Keratinocyte (primary cell): ENCODE measurements at regions not wholly inside any gene's neighbourhood (a gene's known extent, or its start where the extent isn't known, plus 50 kb on each side); places are given as distances from the start of the nearest gene placed in this dataset.

Experiments used
- DNase-seq: peaks from one replicate; pipeline ENCODE4 v3.0.0-alpha.2; 2011; ENCODE audit warnings: low read depth, missing footprints, low spot score
- FAIRE-seq: peaks from 2 replicates; lab custom pipeline; 2011; peaks lifted over from hg19 to GRCh38; lab: Jason Lieb, UNC
- H2AFZ ChIP-seq: 2 replicates; pipeline ENCODE4 v1.6.0; 2012; ENCODE audit warnings: low read length, control low read depth, inconsistent platforms; ENCODE audit not compliant: control insufficient read depth
- H3K27ac ChIP-seq: 2 replicates; pipeline ENCODE4 v1.5.1; 2011; ENCODE audit warnings: low read length; ENCODE audit not compliant: control insufficient read depth, insufficient read depth
- H3K27me3 ChIP-seq: 3 replicates; pipeline ENCODE4 v1.6.0; 2011; ENCODE audit warnings: low read length; ENCODE audit not compliant: control insufficient read depth, insufficient read depth; ENCODE audit errors: extremely low read depth
- H3K36me3 ChIP-seq, 2 experiments: 2 replicates in 1 of 2; 3 replicates in 1 of 2; pipeline ENCODE4 v1.5.1; 2011; ENCODE audit warnings: low read length in 2 of 2, mild to moderate bottlenecking in 1 of 2; ENCODE audit not compliant: control insufficient read depth in 2 of 2, insufficient read depth in 2 of 2; ENCODE audit errors: extremely low read depth in 1 of 2
- H3K4me1 ChIP-seq: 3 replicates; pipeline ENCODE4 v1.5.1; 2011; ENCODE audit warnings: low read length; ENCODE audit not compliant: control insufficient read depth, insufficient read depth; ENCODE audit errors: extremely low read depth
- H3K4me2 ChIP-seq: 3 replicates; pipeline ENCODE4 v1.6.0; 2011; ENCODE audit warnings: low read depth, low read length; ENCODE audit not compliant: control insufficient read depth, insufficient read depth; ENCODE audit errors: extremely low read depth
- H3K4me3 ChIP-seq, 3 experiments: fragments of 200-600 bp in 1 of 3; sonication (generic) in 1 of 3; 2 replicates in 2 of 3; 3 replicates in 1 of 3; pipeline ENCODE4 v1.5.1; 2011 to 2016; ENCODE audit warnings: low read length in 3 of 3, mild to moderate bottlenecking in 3 of 3, control low read depth in 2 of 3, inconsistent platforms in 1 of 3, low read depth in 1 of 3, mixed read lengths in 1 of 3, mixed run types in 1 of 3, moderate library complexity in 1 of 3; ENCODE audit not compliant: control insufficient read depth in 2 of 3, insufficient read depth in 2 of 3; ENCODE audit errors: extremely low read depth in 1 of 3
- H3K79me2 ChIP-seq: 2 replicates; pipeline ENCODE4 v1.6.0; 2012; ENCODE audit warnings: low read length; ENCODE audit not compliant: control insufficient read depth, insufficient read depth
- H3K9ac ChIP-seq: 3 replicates; pipeline ENCODE4 v1.6.0; 2011; ENCODE audit warnings: low read length; ENCODE audit not compliant: control insufficient read depth, insufficient read depth; ENCODE audit errors: extremely low read depth
- H3K9me1 ChIP-seq: 3 replicates; pipeline ENCODE4 v1.6.0; 2011; ENCODE audit warnings: low read length; ENCODE audit not compliant: control insufficient read depth, insufficient read depth; ENCODE audit errors: extremely low read depth
- H3K9me3 ChIP-seq: 2 replicates; pipeline ENCODE4 v1.5.1; 2012; ENCODE audit warnings: low read depth, low read length; ENCODE audit not compliant: control insufficient read depth
- H4K20me1 ChIP-seq: 3 replicates; pipeline ENCODE4 v1.6.0; 2011; ENCODE audit warnings: low read length; ENCODE audit not compliant: control insufficient read depth, insufficient read depth; ENCODE audit errors: extremely low read depth
- EZH2 ChIP-seq: IDR thresholded peaks from one replicate; pipeline ENCODE4 v1.6.1; 2012; ENCODE audit warnings: inconsistent platforms, mild to moderate bottlenecking, low read length, moderate library complexity
- dilution Hi-C: fragments of 300-500 bp; cut with MboI; formaldehyde crosslinking; loops from one replicate; pipeline ENCODE4 v1.7.0; 2020; ENCODE audit warnings: low sequenced_read_pairs; ENCODE audit not compliant: extremely low pct_ligation_motif_present
- TF ChIP-seq, protein P1 (sequence below), 3 experiments: IDR thresholded peaks in 1 of 3; conservative IDR thresholded peaks in 1 of 3; optimal IDR thresholded peaks in 1 of 3; 2 replicates in 2 of 3; 3 replicates in 1 of 3; pipeline versions ENCODE3 to v1.5.1; 2011; ENCODE audit warnings: low read length in 3 of 3, mild to moderate bottlenecking in 3 of 3, moderate library complexity in 2 of 3, control low read depth in 1 of 3, inconsistent platforms in 1 of 3; ENCODE audit not compliant: insufficient read depth in 2 of 3; ENCODE audit errors: extremely low read depth in 1 of 3

DNA sequence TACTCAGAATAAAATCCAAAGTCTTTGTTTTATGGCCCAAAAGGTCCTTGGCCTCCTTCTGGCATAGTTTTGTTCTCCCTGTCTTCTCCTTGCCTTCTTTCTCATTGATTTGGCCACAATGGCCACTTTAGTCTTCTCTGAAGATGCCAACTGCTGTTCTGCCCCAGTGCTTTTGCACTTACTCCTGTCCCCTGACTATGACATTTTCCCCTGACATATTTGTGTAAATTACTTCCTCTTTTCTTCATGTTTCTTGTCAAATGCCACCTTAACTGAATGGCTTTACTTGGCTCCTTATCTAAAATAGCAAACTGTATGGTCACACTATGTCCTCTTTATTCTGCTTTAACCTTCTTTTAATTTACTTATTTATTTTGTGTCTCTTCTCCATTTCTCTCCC is 484.7 kb upstream of the ARRDC3 start:
- Histone ChIP-seq H3K9ac (no peak overlapping the region), H3K27me3 (no peaks in the 10 kb centered on the region), H3K79me2 (no peaks in the 10 kb centered on the region), H3K36me3 (no peaks in the 10 kb centered on the region), H3K4me1 (no peaks in the 10 kb centered on the region), H4K20me1 (no peaks in the 10 kb centered on the region), H2AFZ (no peak overlapping the region), H3K4me2 (no peak overlapping the region), H3K4me3 (no peak overlapping the region), H3K27ac (no peak overlapping the region), H3K9me3 (no peaks in the 10 kb centered on the region), H3K9me1 (no peaks in the 10 kb centered on the region)
- no peak for DNase-seq
- TF ChIP-seq, protein P1, sequence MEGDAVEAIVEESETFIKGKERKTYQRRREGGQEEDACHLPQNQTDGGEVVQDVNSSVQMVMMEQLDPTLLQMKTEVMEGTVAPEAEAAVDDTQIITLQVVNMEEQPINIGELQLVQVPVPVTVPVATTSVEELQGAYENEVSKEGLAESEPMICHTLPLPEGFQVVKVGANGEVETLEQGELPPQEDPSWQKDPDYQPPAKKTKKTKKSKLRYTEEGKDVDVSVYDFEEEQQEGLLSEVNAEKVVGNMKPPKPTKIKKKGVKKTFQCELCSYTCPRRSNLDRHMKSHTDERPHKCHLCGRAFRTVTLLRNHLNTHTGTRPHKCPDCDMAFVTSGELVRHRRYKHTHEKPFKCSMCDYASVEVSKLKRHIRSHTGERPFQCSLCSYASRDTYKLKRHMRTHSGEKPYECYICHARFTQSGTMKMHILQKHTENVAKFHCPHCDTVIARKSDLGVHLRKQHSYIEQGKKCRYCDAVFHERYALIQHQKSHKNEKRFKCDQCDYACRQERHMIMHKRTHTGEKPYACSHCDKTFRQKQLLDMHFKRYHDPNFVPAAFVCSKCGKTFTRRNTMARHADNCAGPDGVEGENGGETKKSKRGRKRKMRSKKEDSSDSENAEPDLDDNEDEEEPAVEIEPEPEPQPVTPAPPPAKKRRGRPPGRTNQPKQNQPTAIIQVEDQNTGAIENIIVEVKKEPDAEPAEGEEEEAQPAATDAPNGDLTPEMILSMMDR (optimal IDR thresholded peaks at IDR 0.05 in 1 of 3, IDR thresholded peaks at IDR 0.05 in 1 of 3, conservative IDR thresholded peaks at IDR 0.05 in 1 of 3; ENCODE audit: extremely low read depth in 1 of 3, insufficient read depth in 2 of 3, low read length in 3 of 3) = no peak
- TF ChIP-seq EZH2 = no peak
- no peak for FAIRE-seq
- dilution Hi-C loops = no loop called here

DNA sequence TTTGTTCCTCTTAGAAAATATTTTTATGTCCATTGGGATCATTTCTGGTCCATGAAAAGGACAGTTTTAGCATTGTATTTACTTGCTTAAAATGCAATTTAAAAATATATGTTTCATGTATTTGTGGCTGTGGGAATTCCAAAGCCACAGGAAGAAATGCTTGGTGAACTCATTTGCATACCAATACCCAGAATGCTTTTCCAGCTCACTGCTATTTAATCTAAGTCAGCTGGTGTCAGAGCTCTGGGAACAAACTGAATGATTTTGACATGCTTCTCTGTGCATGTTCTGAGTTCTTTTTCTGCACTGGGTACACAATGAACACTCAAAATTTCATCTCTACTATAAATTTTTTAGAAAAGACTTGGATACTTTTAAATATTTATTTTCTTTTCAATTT is 482.8 kb upstream of the ARRDC3 start:
- DNase-seq (no peak), FAIRE-seq (no peak)
- Histone ChIP-seq H3K4me1 (no peaks in the 10 kb centered on the region), H3K4me2 (no peak overlapping the region), H4K20me1 (no peaks in the 10 kb centered on the region), H3K9me1 (no peaks in the 10 kb centered on the region), H3K27me3 (no peaks in the 10 kb centered on the region), H3K9ac (no peak overlapping the region), H3K79me2 (no peaks in the 10 kb centered on the region), H3K9me3 (no peaks in the 10 kb centered on the region), H3K27ac (no peak overlapping the region), H2AFZ (no peak overlapping the region), H3K36me3 (no peaks in the 10 kb centered on the region), H3K4me3 (no peak overlapping the region)
- TF ChIP-seq, protein P1 (optimal IDR thresholded peaks at IDR 0.05 in 1 of 3, IDR thresholded peaks at IDR 0.05 in 1 of 3, conservative IDR thresholded peaks at IDR 0.05 in 1 of 3; ENCODE audit: extremely low read depth in 1 of 3, insufficient read depth in 2 of 3, low read length in 3 of 3) = no peak
- no peak for TF ChIP-seq EZH2
- dilution Hi-C loops = no loop called here
